GM21390 (cell line): ENCODE measurements at regions not wholly inside any gene's neighbourhood (a gene's known extent, or its start where the extent isn't known, plus 50 kb on each side); places are given as distances from the start of the nearest gene placed in this dataset.

Source experiments
- ATAC-seq: cut with Tn5 transposase; IDR thresholded peaks from one replicate; pipeline ENCODE4 v1.9.1; 2021; ENCODE audit not compliant: unreplicated experiment

DNA sequence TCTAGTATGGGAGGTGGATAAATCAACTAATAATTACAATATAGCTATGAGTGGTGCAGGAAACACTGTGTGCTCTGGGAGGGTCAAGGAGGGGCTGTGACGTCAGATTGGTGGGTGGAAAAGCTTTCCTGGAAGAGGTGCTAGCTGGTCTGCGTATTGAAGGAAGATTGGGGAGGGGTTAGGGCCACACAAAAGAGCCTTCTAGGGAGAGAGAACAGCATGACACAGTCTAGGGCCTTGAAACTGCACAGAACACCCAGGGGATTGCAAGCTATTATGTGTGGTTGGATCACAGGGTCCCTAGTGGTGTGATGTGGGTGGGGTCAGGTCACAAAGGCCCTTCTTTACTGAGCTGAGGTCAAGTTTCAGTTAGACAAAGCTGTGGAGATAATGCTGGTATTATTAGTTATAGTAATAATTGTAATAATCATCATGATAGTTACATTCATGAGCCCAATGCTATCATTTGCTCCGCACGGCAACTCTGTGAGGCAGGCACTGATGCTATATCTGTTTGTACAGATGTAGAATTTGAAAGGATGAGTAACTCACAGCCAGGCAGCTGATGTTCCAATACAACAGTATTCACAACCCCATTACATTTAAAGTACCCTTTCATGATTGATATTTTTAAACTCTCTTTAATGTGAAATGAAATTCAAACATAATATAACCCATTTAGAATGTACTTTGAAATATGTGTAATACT is 197.4 kb upstream of the IL12B start:
- no peak for ATAC-seq

- ATAC-seq, result no peak
Measured at GRCh38 chr5:159531554-159532105, 201.3 kb upstream of the IL12B start.

- ATAC-seq, result no peak
Measured at GRCh38 chr5:159533197-159533596, 202.9 kb upstream of the IL12B start.

GRCh38 chr5:159536166-159536565 is 205.9 kb upstream of the IL12B start:
- no peak for ATAC-seq

DNA sequence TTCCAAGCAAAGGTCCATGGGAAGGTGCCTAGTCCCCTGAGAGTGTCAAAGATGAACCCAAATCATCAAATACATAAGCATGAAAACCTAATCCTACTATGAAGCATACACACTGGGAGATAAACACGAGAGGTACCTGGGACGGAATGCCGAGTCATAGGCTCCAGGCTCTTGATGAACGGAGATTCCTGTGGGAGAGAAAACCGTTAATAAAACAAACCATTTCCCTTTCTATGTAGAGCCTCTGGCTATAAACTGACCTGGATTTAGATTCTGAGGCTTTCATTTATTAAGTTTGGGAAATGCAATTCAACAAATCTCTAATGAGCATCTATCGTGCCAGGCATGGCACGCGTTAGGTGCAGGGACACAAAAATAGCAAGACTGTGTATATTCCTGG is 206.4 kb upstream of the IL12B start:
- ATAC-seq, result no peak

DNA sequence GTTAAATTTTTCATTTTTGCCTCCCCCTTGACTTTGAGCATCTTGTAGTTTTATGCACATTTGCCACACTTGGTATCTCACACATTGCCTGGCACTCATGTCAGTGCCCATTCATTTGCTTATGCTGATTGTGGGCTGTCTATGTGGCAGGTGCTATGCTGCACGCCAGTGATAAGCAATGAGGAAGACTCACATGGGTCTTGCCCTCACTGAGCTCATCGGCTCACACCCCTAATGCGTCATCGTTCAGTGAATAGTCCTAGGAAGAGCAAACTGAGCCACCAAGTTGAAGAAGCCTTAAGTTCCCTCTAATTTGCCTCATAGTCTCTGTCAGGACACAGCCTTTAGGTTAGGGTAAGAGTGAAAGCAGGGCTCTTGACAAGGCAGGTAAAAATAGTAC is 209.4 kb upstream of the IL12B start:
- ATAC-seq, result no peak

GRCh38 chr5:159543326-159543725 is 213.0 kb upstream of the IL12B start:
- ATAC-seq, result no peak

GRCh38 chr5:159545156-159545555 is 214.9 kb upstream of the IL12B start:
- ATAC-seq, result no peak

DNA sequence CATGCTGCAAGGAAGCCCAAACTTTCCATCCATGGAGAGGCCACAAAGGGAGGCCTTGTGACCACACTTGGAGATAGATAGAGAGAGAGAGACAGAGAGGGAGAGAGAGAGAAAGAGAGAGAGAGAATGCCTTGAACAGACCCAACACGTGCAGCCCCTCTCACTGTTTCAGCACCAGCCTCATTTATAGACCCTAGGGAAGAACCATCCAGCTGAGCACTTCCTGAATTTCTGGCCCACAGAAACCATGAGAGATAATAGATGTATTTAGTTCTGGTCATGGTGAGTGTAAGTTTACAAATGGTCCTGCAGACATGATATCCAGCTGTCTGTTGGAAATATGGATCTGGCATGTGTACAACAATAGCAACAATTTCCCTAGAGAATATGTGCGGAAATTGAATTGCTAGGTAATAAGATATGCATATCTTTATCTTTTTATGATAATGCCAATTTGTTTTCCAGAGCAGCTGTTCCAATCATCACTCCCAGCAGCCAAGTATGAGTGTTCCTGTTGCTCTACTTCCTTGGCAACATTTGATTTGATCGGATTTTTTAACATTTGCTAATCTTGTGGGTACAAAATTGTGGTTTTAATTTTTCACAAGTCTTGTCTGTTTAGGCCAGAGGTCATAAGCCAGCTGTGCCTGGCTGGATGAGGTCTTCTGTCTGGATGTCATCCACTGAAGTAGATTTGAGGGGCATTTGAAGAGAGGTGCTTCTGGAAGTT is 217.3 kb upstream of the IL12B start:
- ATAC-seq, result no peak

DNA sequence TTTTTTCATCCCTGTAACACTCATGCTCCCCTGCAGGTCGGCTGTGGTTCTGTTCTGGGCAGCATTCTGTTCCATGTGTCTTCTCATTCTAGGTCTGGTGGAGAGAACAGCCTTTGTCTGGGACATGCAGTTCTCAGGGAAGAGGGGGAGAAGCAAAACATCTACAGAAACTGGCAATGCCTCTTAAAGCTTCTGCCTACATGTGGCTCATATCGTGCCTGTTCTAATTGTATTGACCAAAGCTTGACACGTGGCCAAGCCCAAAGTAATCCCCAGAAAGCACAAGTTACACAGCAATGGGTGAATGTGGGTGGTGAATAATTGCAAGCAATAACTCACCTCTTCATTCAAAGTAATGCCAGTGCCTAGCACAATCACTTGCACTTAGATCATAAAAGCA is 218.2 kb upstream of the IL12B start:
- no peak for ATAC-seq

- no peak for ATAC-seq
Measured at GRCh38 chr5:159549046-159549445, 218.8 kb upstream of the IL12B start.

DNA sequence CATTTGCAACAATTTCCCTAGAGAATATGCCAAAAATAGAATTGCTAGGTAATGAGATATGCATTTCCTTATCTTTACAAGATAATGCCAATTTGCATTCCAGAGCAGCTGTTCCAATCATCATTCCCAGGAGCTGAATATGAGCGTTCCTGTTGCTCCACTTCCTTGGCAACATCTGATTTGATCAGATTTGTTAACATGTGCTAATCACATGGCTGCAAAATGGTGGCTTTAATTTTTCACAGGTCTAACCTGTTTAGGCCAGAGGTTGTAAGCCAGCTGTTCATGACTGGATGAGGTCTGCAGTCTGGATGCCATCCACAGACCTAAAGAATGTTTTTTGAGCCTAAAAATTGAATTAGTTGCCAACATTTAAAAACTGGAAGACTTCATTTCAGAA is 220.7 kb upstream of the IL12B start:
- ATAC-seq, result no peak

DNA sequence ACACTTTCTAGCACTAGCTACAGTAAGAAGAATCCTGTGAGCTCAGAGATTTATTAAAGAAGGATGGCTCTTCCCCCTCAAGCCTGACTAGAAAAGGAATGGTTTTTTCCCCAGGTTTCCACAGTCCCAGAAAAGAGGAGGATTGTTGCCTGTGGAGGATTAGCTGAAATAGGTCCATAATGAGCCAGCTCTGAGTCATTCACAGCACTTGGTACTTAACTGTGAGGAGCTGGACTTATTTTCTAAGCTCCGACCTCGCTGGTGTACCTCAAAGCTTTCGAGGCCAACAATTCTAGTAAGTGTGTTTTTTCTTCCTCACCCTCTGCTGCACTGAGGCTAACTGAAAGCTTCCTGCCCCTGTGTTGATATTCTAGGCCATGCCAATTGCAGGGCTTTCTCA is 222.5 kb upstream of the IL12B start:
- ATAC-seq, result no peak

DNA sequence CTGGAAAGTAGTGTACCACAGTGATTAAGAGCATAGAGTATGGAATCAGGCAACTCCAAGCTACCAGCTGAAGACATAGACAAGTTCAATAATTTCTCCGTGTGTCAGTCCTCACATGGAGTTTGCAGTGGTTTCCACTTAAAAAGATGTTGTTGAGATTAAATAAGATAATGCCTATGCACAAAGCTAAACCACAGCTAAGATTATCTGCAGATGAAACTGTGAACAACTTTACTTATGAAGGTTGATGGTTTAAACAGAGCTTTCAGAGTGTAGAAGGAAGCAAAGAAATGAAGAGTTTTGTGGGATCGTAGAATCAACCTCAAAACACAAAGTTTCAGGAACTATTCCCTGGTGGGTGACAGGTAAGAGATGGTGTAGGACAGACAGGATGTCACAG is 223.5 kb upstream of the IL12B start:
- ATAC-seq, result no peak

- no peak for ATAC-seq
Measured at GRCh38 chr5:159555084-159555483, 224.8 kb upstream of the IL12B start.

- ATAC-seq, result no peak
Measured at GRCh38 chr5:159559337-159559736, 229.1 kb upstream of the IL12B start.

DNA sequence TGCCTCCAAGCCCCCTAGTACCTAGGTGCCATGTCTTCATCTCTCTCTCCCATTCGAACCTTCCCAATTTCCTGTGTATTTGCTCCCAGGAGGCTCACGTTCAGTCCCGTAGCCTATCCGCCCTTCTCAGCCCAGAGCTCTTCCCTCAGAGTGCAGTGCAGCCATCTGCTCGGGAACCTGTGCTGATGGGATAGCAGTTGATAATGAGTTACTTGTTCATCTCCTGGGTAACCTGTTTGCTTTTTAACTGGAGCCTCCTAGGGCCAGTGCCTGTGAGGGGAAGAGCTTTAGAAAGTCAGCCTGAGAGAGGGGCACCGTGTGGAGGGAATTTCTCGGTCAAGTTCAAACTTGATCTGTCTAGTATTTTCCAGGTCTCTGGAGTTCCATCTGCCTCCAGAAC is 229.8 kb upstream of the IL12B start:
- ATAC-seq, result no peak

DNA sequence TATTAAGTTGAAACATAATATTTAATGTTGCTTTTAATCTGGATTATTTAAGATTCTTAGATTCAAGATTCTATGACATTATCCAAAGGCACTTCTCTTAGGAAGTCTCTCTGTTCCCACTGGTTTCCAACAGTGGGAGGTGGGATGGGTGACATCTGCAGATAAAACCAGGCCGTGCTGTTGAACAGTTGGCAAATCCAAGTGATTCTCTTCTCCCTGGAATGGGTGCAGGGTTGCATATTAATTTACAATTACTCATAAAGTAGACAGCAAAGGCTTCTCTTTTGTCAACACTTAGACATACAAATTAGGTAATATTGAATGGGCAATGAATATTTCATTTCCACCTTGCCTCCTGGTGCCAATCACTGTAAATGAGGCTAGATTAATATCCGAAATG is 233.7 kb upstream of the IL12B start:
- no peak for ATAC-seq

DNA sequence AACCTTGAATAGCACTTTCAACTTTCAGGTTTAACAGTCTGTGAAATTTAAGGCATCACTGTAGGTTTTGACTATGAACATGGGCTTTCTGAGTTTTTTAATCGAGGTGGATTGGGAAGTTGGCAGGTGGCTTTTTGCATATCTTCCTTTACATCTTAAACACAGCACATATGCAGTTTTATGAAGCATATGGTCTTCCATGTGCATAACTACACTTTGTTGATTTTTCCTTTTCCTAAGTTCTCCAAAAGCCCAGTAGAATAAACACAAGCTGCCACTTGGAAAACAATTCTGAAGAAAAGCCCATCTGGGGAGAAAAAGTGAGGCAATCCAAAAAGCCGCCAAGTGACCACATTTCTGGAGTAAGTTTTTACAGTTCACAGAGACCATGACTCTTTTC is 236.5 kb upstream of the IL12B start:
- ATAC-seq, result no peak

- ATAC-seq, result no peak
Measured at GRCh38 chr5:159567461-159567860, 237.2 kb upstream of the IL12B start.

DNA sequence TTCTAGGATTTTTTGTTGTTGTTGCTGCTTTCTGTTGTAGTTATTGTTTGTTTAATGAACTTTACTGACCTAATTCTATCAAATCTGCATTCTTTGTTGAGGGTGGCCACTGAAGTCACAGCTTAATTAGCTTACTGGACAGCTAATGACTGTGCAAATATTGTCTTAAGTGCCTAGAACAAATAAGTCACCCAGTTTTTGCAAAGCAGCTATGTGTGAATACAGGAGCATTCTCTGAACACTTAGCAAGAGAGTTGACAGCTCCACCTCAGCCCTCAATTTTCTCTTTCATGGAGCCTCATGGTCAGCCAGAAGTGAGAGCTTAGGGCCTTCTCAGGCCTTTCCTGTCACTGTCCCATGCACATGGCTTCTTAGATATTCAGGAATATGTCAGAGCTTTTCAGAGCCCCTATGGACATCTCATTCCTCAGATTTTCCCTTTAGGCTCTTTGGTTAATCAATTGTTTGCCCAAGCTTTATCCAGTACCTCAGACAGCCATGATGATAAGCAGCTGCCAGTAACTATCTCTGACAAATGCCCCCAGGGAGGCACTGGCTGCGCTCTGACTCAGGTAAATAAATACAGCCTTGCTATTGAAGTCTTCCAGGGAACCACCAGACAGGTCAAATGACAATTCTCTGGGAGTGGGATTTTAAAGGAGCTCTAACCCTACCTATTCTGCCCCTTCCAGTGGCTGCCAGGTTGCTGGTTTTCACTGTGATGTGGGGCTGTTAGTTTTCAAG is 241.4 kb upstream of the IL12B start:
- no peak for ATAC-seq

DNA sequence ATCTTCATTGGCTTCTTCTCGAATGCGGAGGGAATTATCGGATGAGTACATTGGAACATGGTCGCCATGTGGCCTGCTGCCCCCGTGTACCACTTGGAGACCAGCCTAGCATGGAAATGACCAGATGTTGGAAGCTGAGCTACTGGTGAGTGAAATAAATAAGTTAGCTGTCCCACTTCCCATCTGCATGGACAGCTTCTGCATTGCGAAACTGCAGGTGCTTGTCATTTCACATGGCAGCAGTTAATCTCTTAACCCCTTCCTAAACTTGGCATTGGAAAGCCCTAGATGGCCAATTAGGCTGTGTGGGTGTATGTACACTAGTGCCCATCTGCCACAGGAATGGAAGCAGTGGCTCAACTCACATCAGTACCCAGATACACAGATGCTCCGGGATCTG is 246.6 kb upstream of the IL12B start:
- ATAC-seq, result no peak
